Astrocyte of the cerebellum (primary cell): ENCODE measurements at regions not wholly inside any gene's neighbourhood (a gene's known extent, or its start where the extent isn't known, plus 50 kb on each side); places are given as distances from the start of the nearest gene placed in this dataset.
"Not testable (repeated sequence)": the region's sequence is repeated elsewhere in the genome, so short reads cannot be mapped to it uniquely, and the experiment has no call there.

Source experiments
- DNase-seq: peaks from one replicate; pipeline ENCODE4 v3.0.0-alpha.2; 2011; ENCODE audit warnings: low read depth
- H3K4me3 ChIP-seq: 2 replicates; pipeline ENCODE4 v1.5.1; 2011; ENCODE audit warnings: mild to moderate bottlenecking, low read depth, low read length, moderate library complexity
- CTCF ChIP-seq: IDR thresholded peaks from 2 replicates; pipeline ENCODE4 v1.5.1; 2012; ENCODE audit warnings: low read length, low read depth, moderate library complexity, mild to moderate bottlenecking; ENCODE audit errors: missing control alignments
- in situ Hi-C: cut with HindIII; loops from 2 replicates; pipeline ENCODE4 v1.10.0; 2017; ENCODE audit warnings: low sequenced_read_pairs

- no peak for DNase-seq
- TF ChIP-seq CTCF: no peak
- no peak overlapping the region for H3K4me3 ChIP-seq
- in situ Hi-C loops: no loop called here
Observed at GRCh38 chr1:70819785-70820184, 227.8 kb downstream of the PTGER3 start.

- in situ Hi-C loops: no loop called here
- DNase-seq: no peak
- H3K4me3 ChIP-seq: no peak overlapping the region
Observed at GRCh38 chr1:70820396-70820795, 227.2 kb downstream of the PTGER3 start.

GRCh38 chr1:70820995-70821394 is 226.6 kb downstream of the PTGER3 start:
- TF ChIP-seq CTCF: no peak
- DNase-seq: no peak
- no peak overlapping the region for H3K4me3 ChIP-seq
- in situ Hi-C loops: no loop called here

More at GRCh38 chr1:70820396-70820795, 227.2 kb downstream of the PTGER3 start:
- no peak for TF ChIP-seq CTCF

GRCh38 chr1:70826428-70826827 is 221.2 kb downstream of the PTGER3 start:
- no peak overlapping the region for H3K4me3 ChIP-seq
- in situ Hi-C loops: no loop called here
- DNase-seq: no peak
- TF ChIP-seq CTCF: no peak

- in situ Hi-C loops: no loop called here
- no peak for DNase-seq
- no peak for TF ChIP-seq CTCF
- no peak overlapping the region for H3K4me3 ChIP-seq
Observed at GRCh38 chr1:70827030-70827429, 220.6 kb downstream of the PTGER3 start.

- in situ Hi-C loops: no loop called here
- no peak overlapping the region for H3K4me3 ChIP-seq
- no peak for DNase-seq
- TF ChIP-seq CTCF: no peak
Observed at GRCh38 chr1:70828177-70828576, 219.4 kb downstream of the PTGER3 start.

- DNase-seq, H3K4me3 ChIP-seq, in situ Hi-C loops: not testable (repeated sequence)
Observed at GRCh38 chr1:70834365-70834764, 213.3 kb downstream of the PTGER3 start.
